ENCODE measurements at regions not wholly inside any gene's neighbourhood (a gene's known extent, or its start where the extent isn't known, plus 50 kb on each side); places are given as distances from the start of the nearest gene placed in this dataset.

GRCh38 chr20:53695797-53696527 lies 102.3 kb upstream of the ZNF217 start:
- TF ChIP-seq, protein P1, sequence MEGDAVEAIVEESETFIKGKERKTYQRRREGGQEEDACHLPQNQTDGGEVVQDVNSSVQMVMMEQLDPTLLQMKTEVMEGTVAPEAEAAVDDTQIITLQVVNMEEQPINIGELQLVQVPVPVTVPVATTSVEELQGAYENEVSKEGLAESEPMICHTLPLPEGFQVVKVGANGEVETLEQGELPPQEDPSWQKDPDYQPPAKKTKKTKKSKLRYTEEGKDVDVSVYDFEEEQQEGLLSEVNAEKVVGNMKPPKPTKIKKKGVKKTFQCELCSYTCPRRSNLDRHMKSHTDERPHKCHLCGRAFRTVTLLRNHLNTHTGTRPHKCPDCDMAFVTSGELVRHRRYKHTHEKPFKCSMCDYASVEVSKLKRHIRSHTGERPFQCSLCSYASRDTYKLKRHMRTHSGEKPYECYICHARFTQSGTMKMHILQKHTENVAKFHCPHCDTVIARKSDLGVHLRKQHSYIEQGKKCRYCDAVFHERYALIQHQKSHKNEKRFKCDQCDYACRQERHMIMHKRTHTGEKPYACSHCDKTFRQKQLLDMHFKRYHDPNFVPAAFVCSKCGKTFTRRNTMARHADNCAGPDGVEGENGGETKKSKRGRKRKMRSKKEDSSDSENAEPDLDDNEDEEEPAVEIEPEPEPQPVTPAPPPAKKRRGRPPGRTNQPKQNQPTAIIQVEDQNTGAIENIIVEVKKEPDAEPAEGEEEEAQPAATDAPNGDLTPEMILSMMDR (IDR thresholded peaks at IDR 0.05) = no peak
- TF ChIP-seq POLR2AphosphoS5 (IDR thresholded peaks at IDR 0.05) = no peak

Measured in breast epithelium (tissue), 3 donors.